ENCODE measurements at regions not wholly inside any gene's neighbourhood (a gene's known extent, or its start where the extent isn't known, plus 50 kb on each side); places are given as distances from the start of the nearest gene placed in this dataset.

DNA sequence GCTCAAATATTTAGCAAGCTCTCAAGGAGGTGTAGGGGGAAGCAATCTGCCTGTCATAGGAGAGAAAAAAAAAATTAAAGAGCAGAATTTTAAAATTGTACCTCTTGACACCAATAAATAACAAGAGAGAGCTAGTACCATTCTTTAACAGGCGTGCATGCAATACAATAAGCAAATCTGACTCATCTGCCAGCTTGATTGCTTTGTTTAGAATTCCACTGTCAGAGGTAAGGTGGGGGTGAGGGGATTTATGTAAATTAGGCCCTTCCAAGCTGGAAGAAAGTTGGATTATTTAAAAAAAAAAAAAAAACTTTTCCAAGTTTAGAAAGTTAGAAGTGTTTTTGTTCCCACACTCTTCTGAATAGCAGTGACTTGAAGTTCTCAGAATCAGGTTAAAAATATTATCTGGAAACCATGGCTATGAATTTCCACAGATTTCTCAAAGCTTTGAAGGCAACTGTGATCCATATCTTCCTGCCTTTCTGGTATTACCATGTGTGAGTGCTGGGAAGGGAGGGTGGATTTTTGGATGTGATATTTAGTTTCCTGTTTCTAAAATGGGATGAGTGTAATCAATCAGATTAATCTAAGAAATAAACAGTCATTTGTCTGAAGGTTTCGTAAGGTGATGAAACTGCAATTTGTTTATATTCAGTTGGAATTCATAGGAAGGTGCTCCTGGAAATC is 477.5 kb downstream of the TLE4 start:
- ATAC-seq = no peak
- intact Hi-C loops (cut with DNase I) = no loop called here
- 77% methylated on average over 2 of the region's 2 CpGs for WGBS

DNA sequence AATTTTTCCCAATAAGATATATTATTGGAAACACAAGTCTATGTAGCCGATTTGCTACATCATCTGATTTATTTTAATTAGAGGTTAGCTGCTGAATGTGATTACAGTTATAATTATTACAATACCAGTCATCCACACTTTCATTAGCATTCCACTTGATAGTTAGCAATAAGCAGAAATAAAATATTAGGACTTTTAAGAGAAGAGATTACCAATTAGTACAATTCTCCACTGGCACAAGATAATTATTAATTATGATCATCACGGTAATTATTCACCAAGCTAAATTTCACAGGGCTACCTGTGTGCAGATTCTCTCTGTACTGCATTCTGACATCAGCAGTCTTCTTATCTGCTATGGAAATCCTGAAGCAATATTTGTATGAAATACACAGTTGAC is 474.7 kb downstream of the TLE4 start:
- H3K4me3 ChIP-seq (ENCODE audit: low read length) = no peak overlapping the region
- H3K27me3 ChIP-seq (ENCODE audit: control insufficient read depth, insufficient read depth) = no peaks in the 10 kb centered on the region
- no peak for DNase-seq
- no peaks in the 10 kb centered on the region for H3K4me1 ChIP-seq (ENCODE audit: control insufficient read depth, insufficient read depth, low read length)
- intact Hi-C loops (cut with DNase I) = no loop called here
- H3K9me3 ChIP-seq (ENCODE audit: control insufficient read depth, low read length) = no peaks in the 10 kb centered on the region
- WGBS = 93% methylated on average over 2 of the region's 2 CpGs
- ATAC-seq = no peak
- no peak overlapping the region for H3K27ac ChIP-seq (ENCODE audit: low read length)

More for the DNA sequence above, 477.5 kb downstream of the TLE4 start:
- no peaks in the 10 kb centered on the region for H3K4me1 ChIP-seq (ENCODE audit: control insufficient read depth, insufficient read depth, low read length)
- no peak overlapping the region for H3K4me3 ChIP-seq (ENCODE audit: low read length)
- no peaks in the 10 kb centered on the region for H3K27me3 ChIP-seq (ENCODE audit: control insufficient read depth, insufficient read depth)
- no peak overlapping the region for H3K27ac ChIP-seq (ENCODE audit: low read length)
- H3K9me3 ChIP-seq (ENCODE audit: control insufficient read depth, low read length) = no peaks in the 10 kb centered on the region
- no peak for DNase-seq

DNA sequence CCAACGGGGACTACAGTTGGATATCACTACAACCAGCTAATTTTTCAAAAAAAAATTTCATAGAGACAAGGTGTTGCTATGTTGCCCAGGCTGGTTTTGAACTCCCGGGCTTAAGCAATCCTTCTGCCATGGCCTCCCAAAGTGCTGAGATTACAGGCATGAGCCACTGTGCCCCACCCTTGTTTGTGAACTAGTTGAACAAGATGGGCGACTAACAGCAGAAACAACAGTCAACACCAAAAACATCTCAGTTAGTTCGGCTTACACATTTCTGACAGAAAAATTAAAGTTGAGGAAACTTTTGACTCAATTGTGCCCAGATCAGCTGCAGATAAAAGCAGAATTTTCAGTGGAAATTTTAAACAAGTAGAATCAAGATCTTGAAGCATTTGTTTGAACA is 470.1 kb downstream of the TLE4 start:
- Histone ChIP-seq H3K4me1 (ENCODE audit: control insufficient read depth, insufficient read depth, low read length) (no peaks in the 10 kb centered on the region), H3K27me3 (ENCODE audit: control insufficient read depth, insufficient read depth) (peaks cover 2% of the 10 kb centered on the region), H3K4me3 (ENCODE audit: low read length) (no peak overlapping the region), H3K9me3 (ENCODE audit: control insufficient read depth, low read length) (no peaks in the 10 kb centered on the region), H3K27ac (ENCODE audit: low read length) (no peak overlapping the region)
- intact Hi-C loops (cut with DNase I) = no loop called here
- ATAC-seq = no peak
- DNase-seq = no peak
- 87% methylated on average over 4 of the region's 4 CpGs for WGBS

DNA sequence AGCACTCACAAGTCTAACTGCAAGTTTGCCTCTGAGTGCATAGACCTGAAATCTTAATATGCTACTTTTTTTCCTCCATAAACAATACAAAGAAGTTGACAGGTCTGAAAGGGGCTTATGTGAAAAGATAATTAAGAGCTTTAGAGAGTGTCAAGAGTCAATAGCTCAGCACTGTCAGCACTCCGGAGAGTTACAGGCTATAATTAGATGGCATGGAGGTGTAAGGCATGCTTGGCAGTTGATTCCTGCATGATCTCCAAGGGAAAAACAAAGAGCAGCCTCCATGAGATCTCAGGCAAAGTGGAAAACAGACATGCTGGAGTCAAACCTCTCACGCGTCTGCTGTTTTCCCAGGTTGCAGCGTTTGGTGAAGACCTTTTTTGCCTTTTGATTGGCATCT is 468.7 kb downstream of the TLE4 start:
- Histone ChIP-seq H3K4me1 (ENCODE audit: control insufficient read depth, insufficient read depth, low read length) (no peaks in the 10 kb centered on the region), H3K27ac (ENCODE audit: low read length) (no peak overlapping the region), H3K27me3 (ENCODE audit: control insufficient read depth, insufficient read depth) (peaks cover 2% of the 10 kb centered on the region), H3K9me3 (ENCODE audit: control insufficient read depth, low read length) (no peaks in the 10 kb centered on the region), H3K4me3 (ENCODE audit: low read length) (no peak overlapping the region)
- intact Hi-C loops (cut with DNase I) = no loop called here
- ATAC-seq (peak in 1 of 2 donors; percentile 69), DNase-seq (no peak)
- WGBS = 61% methylated on average over 4 of the region's 4 CpGs

DNA sequence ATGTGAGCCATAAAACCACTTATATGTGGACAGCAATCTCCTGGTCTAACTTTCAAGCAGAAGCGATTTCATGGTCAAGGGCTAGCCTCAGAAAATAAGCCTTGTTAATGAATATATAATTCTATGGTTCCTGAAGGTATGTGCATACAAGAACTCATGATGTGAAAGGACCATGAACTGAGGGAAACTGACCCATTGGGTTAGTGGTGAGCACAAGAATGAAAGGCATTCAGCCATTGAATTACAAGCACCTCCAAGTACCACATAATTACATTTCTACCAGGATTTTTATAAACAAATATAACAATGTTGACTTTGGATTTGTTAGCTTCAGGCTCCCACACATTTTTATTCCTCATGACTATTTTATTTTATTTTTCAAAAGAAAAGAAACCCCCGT is 459.0 kb downstream of the TLE4 start:
- Histone ChIP-seq H3K4me1 (ENCODE audit: control insufficient read depth, insufficient read depth, low read length) (no peaks in the 10 kb centered on the region), H3K4me3 (ENCODE audit: low read length) (no peak overlapping the region), H3K27me3 (ENCODE audit: control insufficient read depth, insufficient read depth) (no peaks in the 10 kb centered on the region), H3K27ac (ENCODE audit: low read length) (no peak overlapping the region), H3K9me3 (ENCODE audit: control insufficient read depth, low read length) (no peaks in the 10 kb centered on the region)
- no peak for ATAC-seq
- WGBS = 81% methylated on average over 2 of the region's 2 CpGs
- no peak for DNase-seq
- intact Hi-C loops (cut with DNase I) = no loop called here

DNA sequence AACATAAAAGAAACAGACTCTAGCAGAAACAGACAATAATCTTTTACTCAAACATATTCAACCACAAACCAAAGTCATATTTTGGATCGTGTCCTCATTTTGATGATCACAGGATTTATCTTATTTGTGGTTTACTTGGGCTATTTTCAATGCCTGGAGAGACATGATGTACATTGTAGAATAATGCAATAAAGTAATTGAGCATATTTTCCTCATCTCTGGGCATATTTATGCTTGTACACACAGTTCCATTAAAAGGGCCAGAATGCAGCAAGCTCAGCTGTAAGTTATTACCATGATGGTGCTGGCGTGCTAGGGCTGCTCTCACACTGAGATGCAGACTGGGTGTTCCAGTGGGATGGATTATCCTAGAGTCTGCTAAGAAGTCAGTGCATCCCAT is 456.7 kb downstream of the TLE4 start:
- intact Hi-C loops (cut with DNase I) = no loop called here
- ATAC-seq = no peak

DNA sequence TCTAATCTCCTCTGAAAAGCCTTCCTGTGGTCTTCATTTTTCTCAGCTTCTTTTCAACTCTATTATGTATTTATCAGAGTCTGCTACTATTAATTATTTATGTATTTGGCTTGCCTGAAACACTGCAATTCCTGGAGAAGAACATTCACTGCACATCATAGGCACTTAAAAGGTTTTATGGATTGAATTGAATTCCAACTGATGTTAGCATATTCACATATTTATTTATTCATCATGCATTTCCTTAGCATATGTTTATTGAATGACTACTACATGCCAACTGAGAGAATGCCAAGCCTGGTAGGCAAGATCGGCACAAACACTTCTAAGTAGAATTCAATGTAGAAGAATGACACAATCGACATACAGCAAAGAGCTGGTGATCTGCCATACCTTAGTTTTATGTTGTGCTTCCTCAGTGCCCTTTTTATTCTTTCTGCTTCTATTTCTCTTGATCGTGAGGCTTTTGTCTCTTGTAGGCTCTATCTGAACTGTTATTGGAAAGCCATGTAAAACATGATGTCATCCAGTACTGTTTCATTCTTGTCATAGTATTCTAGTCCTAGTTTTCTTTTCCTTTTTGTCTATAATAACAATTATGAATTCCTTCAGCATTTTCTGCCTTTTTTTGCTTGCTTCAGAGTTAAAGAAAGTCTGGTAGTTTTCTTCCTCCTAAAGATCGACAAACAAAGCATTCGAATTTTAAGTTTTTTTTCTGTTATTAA is 454.2 kb downstream of the TLE4 start:
- 77% methylated on average over 5 of the region's 5 CpGs for WGBS
- intact Hi-C loops (cut with DNase I) = no loop called here
- ATAC-seq (no peak), DNase-seq (no peak)
- no peaks in the 10 kb centered on the region for H3K9me3 ChIP-seq (ENCODE audit: control insufficient read depth, low read length)
- H3K4me1 ChIP-seq (ENCODE audit: control insufficient read depth, insufficient read depth, low read length) = no peaks in the 10 kb centered on the region
- no peak overlapping the region for H3K27ac ChIP-seq (ENCODE audit: low read length)
- no peak overlapping the region for H3K4me3 ChIP-seq (ENCODE audit: low read length)
- H3K27me3 ChIP-seq (ENCODE audit: control insufficient read depth, insufficient read depth) = no peaks in the 10 kb centered on the region

More for the DNA sequence above, 456.7 kb downstream of the TLE4 start:
- H3K9me3 ChIP-seq (ENCODE audit: control insufficient read depth, low read length) = no peaks in the 10 kb centered on the region
- 51% methylated on average over 2 of the region's 2 CpGs for WGBS
- no peak overlapping the region for H3K4me3 ChIP-seq (ENCODE audit: low read length)
- no peaks in the 10 kb centered on the region for H3K4me1 ChIP-seq (ENCODE audit: control insufficient read depth, insufficient read depth, low read length)
- no peaks in the 10 kb centered on the region for H3K27me3 ChIP-seq (ENCODE audit: control insufficient read depth, insufficient read depth)
- DNase-seq = no peak
- no peak overlapping the region for H3K27ac ChIP-seq (ENCODE audit: low read length)

DNA sequence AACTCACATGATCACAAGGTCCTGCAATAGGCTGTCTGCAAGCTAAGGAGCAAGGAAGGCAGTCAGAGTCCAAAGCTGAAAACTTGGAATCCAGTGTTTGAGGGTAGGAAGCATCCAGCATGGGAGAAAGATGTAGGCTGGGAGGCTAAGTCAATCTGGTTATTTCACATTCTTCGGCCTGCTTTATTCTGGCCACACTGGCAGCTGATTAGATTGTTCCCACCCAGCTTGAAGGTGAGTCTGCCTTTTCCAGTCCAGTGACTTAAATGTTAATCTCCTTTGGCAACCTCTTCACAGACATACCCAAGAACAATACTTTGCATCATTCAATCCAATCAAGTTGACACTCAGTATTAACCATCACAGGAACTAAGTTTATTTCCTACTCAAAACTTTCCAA is 453.4 kb downstream of the TLE4 start:
- Histone ChIP-seq H3K4me3 (ENCODE audit: low read length) (no peak overlapping the region), H3K9me3 (ENCODE audit: control insufficient read depth, low read length) (no peaks in the 10 kb centered on the region), H3K27ac (ENCODE audit: low read length) (no peak overlapping the region), H3K4me1 (ENCODE audit: control insufficient read depth, insufficient read depth, low read length) (no peaks in the 10 kb centered on the region), H3K27me3 (ENCODE audit: control insufficient read depth, insufficient read depth) (no peaks in the 10 kb centered on the region)
- WGBS = 86% methylated on average over 1 of the region's 1 CpG
- ATAC-seq = no peak
- no peak for DNase-seq
- intact Hi-C loops (cut with DNase I) = no loop called here

DNA sequence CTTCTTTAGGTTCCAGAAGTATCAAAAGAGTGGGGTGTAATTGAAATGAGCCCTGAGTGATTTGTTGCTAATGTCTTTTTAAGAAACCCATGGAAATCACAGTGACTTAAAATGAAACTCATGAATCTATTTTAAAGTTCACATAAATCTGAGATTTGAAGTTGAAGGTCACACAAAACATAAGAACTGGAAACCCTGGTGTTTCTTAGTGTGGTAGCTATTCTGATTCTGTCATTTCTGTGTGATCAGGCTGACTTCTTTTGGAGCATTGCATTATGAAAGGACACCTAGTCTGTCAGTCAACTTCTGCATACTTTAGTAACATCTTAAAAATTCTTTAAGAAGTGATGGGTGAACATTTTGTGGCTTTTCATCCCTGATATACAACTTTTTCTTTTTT is 448.8 kb downstream of the TLE4 start:
- H3K4me3 ChIP-seq (ENCODE audit: low read length) = no peak overlapping the region
- no peaks in the 10 kb centered on the region for H3K9me3 ChIP-seq (ENCODE audit: control insufficient read depth, low read length)
- H3K27ac ChIP-seq (ENCODE audit: low read length) = no peak overlapping the region
- no peaks in the 10 kb centered on the region for H3K4me1 ChIP-seq (ENCODE audit: control insufficient read depth, insufficient read depth, low read length)
- no peak for ATAC-seq
- intact Hi-C loops (cut with DNase I) = no loop called here
- no peaks in the 10 kb centered on the region for H3K27me3 ChIP-seq (ENCODE audit: control insufficient read depth, insufficient read depth)
- DNase-seq = no peak

DNA sequence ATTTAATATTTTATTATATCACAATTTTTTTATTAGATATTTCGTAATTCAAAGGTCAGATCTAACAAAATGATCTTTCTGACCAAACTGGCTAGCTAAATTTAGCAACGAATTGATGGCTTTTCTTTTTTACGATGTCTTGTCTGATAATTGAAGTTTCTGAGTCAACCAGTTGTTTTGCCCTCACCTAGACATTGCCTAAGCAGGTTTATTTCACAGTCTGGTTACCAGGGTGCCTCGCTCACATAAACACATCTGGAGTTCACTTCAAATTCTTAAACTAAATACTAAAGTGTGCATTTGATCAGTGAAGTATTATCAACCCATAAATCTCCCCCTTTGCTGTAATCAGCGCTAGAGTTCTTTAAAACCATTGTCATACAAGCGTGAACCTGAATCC is 448.3 kb downstream of the TLE4 start:
- ATAC-seq (no peak), DNase-seq (no peak)
- no peaks in the 10 kb centered on the region for H3K4me1 ChIP-seq (ENCODE audit: control insufficient read depth, insufficient read depth, low read length)
- no peak overlapping the region for H3K4me3 ChIP-seq (ENCODE audit: low read length)
- no peaks in the 10 kb centered on the region for H3K9me3 ChIP-seq (ENCODE audit: control insufficient read depth, low read length)
- WGBS = 84% methylated on average over 6 of the region's 6 CpGs
- no peaks in the 10 kb centered on the region for H3K27me3 ChIP-seq (ENCODE audit: control insufficient read depth, insufficient read depth)
- intact Hi-C loops (cut with DNase I) = no loop called here
- no peak overlapping the region for H3K27ac ChIP-seq (ENCODE audit: low read length)

DNA sequence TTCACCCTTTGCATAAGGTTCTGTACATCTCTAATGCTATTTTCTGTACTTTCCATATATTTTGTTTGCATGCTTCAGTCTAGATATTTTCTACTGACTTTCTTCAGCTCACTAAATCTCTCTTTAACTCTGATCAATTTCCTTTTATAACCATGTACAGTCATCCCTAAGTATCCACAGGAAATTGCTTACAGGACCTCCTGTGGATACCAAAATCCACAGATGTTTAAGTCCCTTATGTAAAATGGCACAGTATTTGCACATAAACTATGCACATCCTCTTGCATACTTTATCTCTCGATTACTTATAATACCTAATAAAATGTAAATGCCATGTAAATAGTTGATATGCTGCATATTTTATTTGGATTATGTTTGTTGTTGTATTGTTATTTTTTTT is 442.1 kb downstream of the TLE4 start:
- Histone ChIP-seq H3K27me3 (ENCODE audit: control insufficient read depth, insufficient read depth) (no peaks in the 10 kb centered on the region), H3K27ac (ENCODE audit: low read length) (no peak overlapping the region), H3K9me3 (ENCODE audit: control insufficient read depth, low read length) (no peaks in the 10 kb centered on the region), H3K4me1 (ENCODE audit: control insufficient read depth, insufficient read depth, low read length) (no peaks in the 10 kb centered on the region), H3K4me3 (ENCODE audit: low read length) (no peak overlapping the region)
- ATAC-seq = no peak
- intact Hi-C loops (cut with DNase I) = no loop called here
- DNase-seq = no peak
- 95% methylated on average over 1 of the region's 1 CpG for WGBS

Data from right cardiac atrium (tissue), 5 donors.